GM12865 (cell line): ENCODE measurements at regions not wholly inside any gene's neighbourhood (a gene's known extent, or its start where the extent isn't known, plus 50 kb on each side); places are given as distances from the start of the nearest gene placed in this dataset.
A peak's percentile ranks its signal among the peaks of the same experiment; 100 is the strongest.

Experiments used
- DNase-seq: peaks from one replicate; pipeline ENCODE4 v3.0.0; 2010; ENCODE audit warnings: low read depth
- H3K4me3 ChIP-seq: 2 replicates; pipeline ENCODE4 v1.5.1; 2011; ENCODE audit warnings: mild to moderate bottlenecking, low read depth, low read length, control low read depth
- CTCF ChIP-seq: IDR thresholded peaks from 2 replicates; pipeline ENCODE4 v1.5.1; 2011; ENCODE audit warnings: low read length, control low read depth, low read depth, inconsistent platforms; ENCODE audit not compliant: insufficient read depth; ENCODE audit errors: missing control alignments

DNA sequence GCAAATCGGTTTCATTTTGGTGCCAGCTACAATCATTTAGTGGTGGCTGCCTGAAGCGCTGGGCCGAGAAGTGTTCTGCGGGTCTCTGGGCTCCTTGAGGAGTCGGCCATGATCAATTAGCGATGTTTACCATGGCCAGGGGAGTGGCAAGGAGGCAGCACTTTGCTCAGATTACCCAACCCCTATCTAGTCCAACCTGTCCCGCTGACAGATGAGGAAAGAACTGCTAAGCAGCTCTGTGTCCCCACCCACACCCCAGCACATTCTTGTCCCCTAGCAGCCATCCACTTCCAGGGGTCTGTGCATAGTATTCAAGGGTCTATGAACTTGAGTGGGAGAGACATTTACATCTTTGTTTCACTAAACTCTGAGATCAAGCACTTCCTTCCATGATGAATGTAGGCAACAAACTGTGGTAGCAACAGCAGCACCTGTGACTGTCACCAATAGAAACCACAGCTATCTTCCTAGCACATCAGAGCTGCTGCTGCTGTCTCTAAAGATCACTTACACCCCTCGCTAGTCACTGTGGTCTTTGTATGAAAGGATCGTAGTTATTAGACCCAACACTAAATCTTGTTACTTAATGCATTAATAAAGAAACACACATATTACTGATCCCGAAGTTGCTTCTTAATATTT, 331.6 kb downstream of the BCOR start:
- H3K4me3 ChIP-seq = no peak overlapping the region
- no peak for TF ChIP-seq CTCF
- peak; percentile 11 for DNase-seq

DNA sequence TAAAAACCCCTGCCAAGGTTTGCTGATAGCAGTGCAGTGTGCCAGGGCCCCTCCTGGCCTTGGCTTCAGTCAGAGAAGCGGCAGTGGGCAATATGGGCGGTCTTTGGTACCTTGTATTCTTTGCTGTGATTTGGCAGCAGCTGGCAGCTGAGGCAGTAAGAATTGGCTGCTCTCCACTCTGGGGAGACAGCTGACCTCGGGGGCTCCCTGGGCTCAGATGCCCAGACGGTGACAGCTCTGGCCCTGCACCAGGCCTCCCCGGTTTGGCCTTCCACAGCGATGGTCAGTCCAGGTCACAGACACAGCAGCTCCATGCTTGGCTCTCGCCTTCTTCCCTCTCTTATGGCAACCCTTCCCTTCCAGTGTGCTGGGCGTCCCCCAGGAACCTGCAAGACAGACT, 330.9 kb downstream of the BCOR start:
- no peak for DNase-seq
- no peak for TF ChIP-seq CTCF
- no peak overlapping the region for H3K4me3 ChIP-seq

GRCh38 chrX:39767446-39767845, 330.3 kb downstream of the BCOR start:
- no peak overlapping the region for H3K4me3 ChIP-seq
- no peak for TF ChIP-seq CTCF
- DNase-seq = no peak

- DNase-seq = no peak
- H3K4me3 ChIP-seq = no peak overlapping the region
- TF ChIP-seq CTCF = no peak
Measured at GRCh38 chrX:39769748-39770147, 328.0 kb downstream of the BCOR start.

DNA sequence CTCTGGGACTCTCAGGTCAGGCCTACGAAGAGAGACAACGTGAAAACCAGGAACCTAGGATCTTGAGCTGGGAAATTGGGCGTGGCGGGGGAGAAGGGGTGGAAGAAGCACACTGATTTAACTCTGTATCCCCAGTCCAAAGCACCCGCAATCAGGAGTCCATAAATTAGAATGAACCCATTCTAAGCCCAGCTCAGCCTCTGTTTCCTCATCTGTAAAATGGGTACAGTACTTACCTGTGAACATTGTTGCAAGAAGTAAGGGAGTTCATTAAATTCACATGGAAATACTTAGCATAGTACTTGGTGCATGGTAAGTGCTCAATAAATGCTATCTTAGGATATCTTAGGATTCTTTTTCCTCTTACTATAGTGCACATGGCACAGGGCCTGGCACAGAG, 326.7 kb downstream of the BCOR start:
- TF ChIP-seq CTCF = no peak
- H3K4me3 ChIP-seq = no peak overlapping the region
- DNase-seq = no peak

DNA sequence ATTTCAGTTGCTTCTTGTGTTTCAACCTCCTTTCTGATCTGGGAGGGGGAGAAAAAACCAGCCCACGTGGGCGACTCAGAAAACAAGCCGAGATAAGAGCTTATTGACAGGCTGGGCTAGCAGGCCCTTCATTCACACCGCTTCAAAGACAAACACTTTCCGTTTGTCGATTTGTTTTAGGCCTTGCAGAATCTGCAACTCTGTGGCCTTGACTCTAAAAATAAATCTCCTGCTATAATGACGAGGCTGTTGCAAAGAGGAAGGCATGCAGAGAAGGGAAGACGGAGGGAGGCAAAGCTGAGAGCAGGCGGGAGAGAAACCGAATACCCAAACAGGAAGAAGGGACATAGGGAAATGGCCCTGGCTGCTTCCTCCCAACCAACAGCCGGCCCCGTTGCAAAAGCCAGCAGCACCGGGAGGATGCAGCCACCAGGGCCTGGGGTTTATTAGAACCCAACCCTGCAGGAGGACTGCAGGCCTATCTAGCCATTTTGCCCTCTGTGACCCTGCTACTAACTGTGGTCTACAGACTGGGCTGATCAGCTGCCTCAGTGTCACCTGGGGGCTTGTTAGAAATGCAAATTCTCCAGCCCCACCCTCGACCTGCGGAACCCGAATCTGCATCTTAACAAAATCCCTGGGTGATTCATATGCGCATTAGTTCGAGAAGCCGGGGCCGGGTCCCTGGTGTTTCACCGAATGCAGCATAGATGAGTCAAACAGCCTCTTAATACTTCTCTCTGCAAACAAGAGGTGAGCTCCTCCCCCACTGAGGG, 325.5 kb downstream of the BCOR start:
- no peak for TF ChIP-seq CTCF
- peak; percentile 40 for DNase-seq
- H3K4me3 ChIP-seq = no peak overlapping the region
